ENCODE measurements at regions not wholly inside any gene's neighbourhood (a gene's known extent, or its start where the extent isn't known, plus 50 kb on each side); places are given as distances from the start of the nearest gene placed in this dataset. TPM values are rescaled to one million over a fixed set of nuclear protein-coding genes. Genes with fewer than 3 reads are reported as not detected.

- peaks cover 2% of the 10 kb centered on the region for H3K27me3 Mint-ChIP-seq (ENCODE audit: insufficient read depth)
- Histone ChIP-seq H3K27ac (ENCODE audit: low read depth, low read length) (no peak overlapping the region), H3K4me1 (ENCODE audit: control insufficient read depth, insufficient read depth, low read length) (no peaks in the 10 kb centered on the region), H3K9me3 (ENCODE audit: control insufficient read depth, low read length) (no peaks in the 10 kb centered on the region), H3K36me3 (ENCODE audit: control insufficient read depth, insufficient read depth, low read length) (no peaks in the 10 kb centered on the region), H3K27me3 (ENCODE audit: control insufficient read depth, insufficient read depth, low read length, poor library complexity, severe bottlenecking) (no peaks in the 10 kb centered on the region), H3K9ac (ENCODE audit: extremely low read depth, low read length, poor library complexity, severe bottlenecking) (no peak overlapping the region), H3K4me3 (ENCODE audit: low read length) (no peak overlapping the region)
- H3K4me3 Mint-ChIP-seq, result no peak overlapping the region
- H3K36me3 Mint-ChIP-seq (ENCODE audit: low read depth), result no peaks in the 10 kb centered on the region
- TF ChIP-seq CTCF (conservative IDR thresholded peaks at IDR 0.05), result no peak
- H3K4me1 Mint-ChIP-seq, result peaks cover 2% of the 10 kb centered on the region
- H3K9me3 Mint-ChIP-seq, result no peaks in the 10 kb centered on the region
- H3K27ac Mint-ChIP-seq, result no peak overlapping the region
- WGBS, 2 experiments (ENCODE audit: insufficient coverage in 1 of 2, insufficient read length in 1 of 2), result 43 to 46% methylated on average over 2 of the region's 2 CpGs
- DNase-seq, result no peak
These were observed 50.8 kb upstream of the TPM1 start for GRCh38 chr15:62991698-62992097.

GRCh38 chr15:62992302-62992701 lies 50.2 kb upstream of the TPM1 start:
- H3K27ac Mint-ChIP-seq, result no peak overlapping the region
- H3K27me3 Mint-ChIP-seq (ENCODE audit: insufficient read depth), result peaks cover 2% of the 10 kb centered on the region
- no peaks in the 10 kb centered on the region for H3K9me3 Mint-ChIP-seq
- H3K9ac ChIP-seq (ENCODE audit: extremely low read depth, low read length, poor library complexity, severe bottlenecking), result no peak overlapping the region
- 87 to 90% methylated on average over 3 of the region's 3 CpGs for WGBS, 2 experiments (ENCODE audit: insufficient coverage in 1 of 2, insufficient read length in 1 of 2)
- H3K27ac ChIP-seq (ENCODE audit: low read depth, low read length), result no peak overlapping the region
- H3K4me1 Mint-ChIP-seq, result peaks cover 3% of the 10 kb centered on the region
- no peak overlapping the region for H3K4me3 ChIP-seq (ENCODE audit: low read length)
- no peaks in the 10 kb centered on the region for H3K36me3 Mint-ChIP-seq (ENCODE audit: low read depth)
- H3K4me3 Mint-ChIP-seq, result no peak overlapping the region
- DNase-seq, result no peak
- no peaks in the 10 kb centered on the region for H3K4me1 ChIP-seq (ENCODE audit: control insufficient read depth, insufficient read depth, low read length)
- H3K9me3 ChIP-seq (ENCODE audit: control insufficient read depth, low read length), result no peaks in the 10 kb centered on the region
- H3K27me3 ChIP-seq (ENCODE audit: control insufficient read depth, insufficient read depth, low read length, poor library complexity, severe bottlenecking), result no peaks in the 10 kb centered on the region
- no peak for TF ChIP-seq CTCF (conservative IDR thresholded peaks at IDR 0.05)
- H3K36me3 ChIP-seq (ENCODE audit: control insufficient read depth, insufficient read depth, low read length), result no peaks in the 10 kb centered on the region

Small RNAs in the stretch of these regions (microRNA-seq; reads per million reads assigned to microRNA genes)
- gene MIR190A (ENCODE audit: borderline microRNAs expressed) (18.1 reads per million, percentile 55 among the genes with 10 or more reads in this experiment), gene MIR6085 (ENCODE audit: borderline microRNAs expressed) (not detected), gene MIR8067 (ENCODE audit: borderline microRNAs expressed) (not detected)

Data from endodermal cell (in vitro differentiated cells).